ENCODE measurements at regions not wholly inside any gene's neighbourhood (a gene's known extent, or its start where the extent isn't known, plus 50 kb on each side); places are given as distances from the start of the nearest gene placed in this dataset.
"Not testable (repeated sequence)": the region's sequence is repeated elsewhere in the genome, so short reads cannot be mapped to it uniquely, and the experiment has no call there.

GRCh38 chr4:72875545-72875944, 194.0 kb downstream of the COX18 start:
- no peak overlapping the region for H3K27ac ChIP-seq (ENCODE audit: low read length)
- intact Hi-C loops (cut with DNase I) = no loop called here
- H3K9me3 ChIP-seq (ENCODE audit: control insufficient read depth, low read length) = no peaks in the 10 kb centered on the region
- 51% methylated on average over 5 of the region's 5 CpGs for WGBS
- no peaks in the 10 kb centered on the region for H3K27me3 ChIP-seq (ENCODE audit: control insufficient read depth, insufficient read depth)
- no peak overlapping the region for H3K4me3 ChIP-seq (ENCODE audit: low read length)
- no peak for ATAC-seq
- DNase-seq = no peak
- no peaks in the 10 kb centered on the region for H3K4me1 ChIP-seq (ENCODE audit: control insufficient read depth, insufficient read depth, low read length)

- H3K4me1 ChIP-seq (ENCODE audit: control insufficient read depth, insufficient read depth, low read length) = no peaks in the 10 kb centered on the region
- DNase-seq (no peak), ATAC-seq (no peak)
- intact Hi-C loops (cut with DNase I) = no loop called here
- H3K27me3 ChIP-seq (ENCODE audit: control insufficient read depth, insufficient read depth) = no peaks in the 10 kb centered on the region
- no peak overlapping the region for H3K4me3 ChIP-seq (ENCODE audit: low read length)
- H3K9me3 ChIP-seq (ENCODE audit: control insufficient read depth, low read length) = no peaks in the 10 kb centered on the region
- WGBS = 29% methylated on average over 1 of the region's 1 CpG
- H3K27ac ChIP-seq (ENCODE audit: low read length) = no peak overlapping the region
These were observed 194.4 kb downstream of the COX18 start for GRCh38 chr4:72875138-72875537.

- Histone ChIP-seq H3K27ac (ENCODE audit: low read length) (no peak overlapping the region), H3K4me1 (ENCODE audit: control insufficient read depth, insufficient read depth, low read length) (no peaks in the 10 kb centered on the region), H3K9me3 (ENCODE audit: control insufficient read depth, low read length) (no peaks in the 10 kb centered on the region), H3K4me3 (ENCODE audit: low read length) (no peak overlapping the region), H3K27me3 (ENCODE audit: control insufficient read depth, insufficient read depth) (no peaks in the 10 kb centered on the region)
- ATAC-seq (no peak), DNase-seq (no peak)
- intact Hi-C loops (cut with DNase I) = no loop called here
These were observed 204.6 kb downstream of the COX18 start for GRCh38 chr4:72864898-72865297.

GRCh38 chr4:72864277-72864676, 205.2 kb downstream of the COX18 start:
- not testable (repeated sequence) for ATAC-seq

GRCh38 chr4:72860766-72861165, 208.8 kb downstream of the COX18 start:
- Histone ChIP-seq H3K4me3 (ENCODE audit: low read length) (no peak overlapping the region), H3K27ac (ENCODE audit: low read length) (no peak overlapping the region), H3K9me3 (ENCODE audit: control insufficient read depth, low read length) (no peaks in the 10 kb centered on the region), H3K4me1 (ENCODE audit: control insufficient read depth, insufficient read depth, low read length) (no peaks in the 10 kb centered on the region), H3K27me3 (ENCODE audit: control insufficient read depth, insufficient read depth) (no peaks in the 10 kb centered on the region)
- DNase-seq (no peak), ATAC-seq (no peak)
- intact Hi-C loops (cut with DNase I) = no loop called here

More at GRCh38 chr4:72864277-72864676, 205.2 kb downstream of the COX18 start:
- 88% methylated on average over 1 of the region's 1 CpG for WGBS
- intact Hi-C loops (cut with DNase I); H3K27me3 ChIP-seq (ENCODE audit: control insufficient read depth, insufficient read depth); H3K27ac ChIP-seq (ENCODE audit: low read length); H3K9me3 ChIP-seq (ENCODE audit: control insufficient read depth, low read length); DNase-seq; H3K4me1 ChIP-seq (ENCODE audit: control insufficient read depth, insufficient read depth, low read length); H3K4me3 ChIP-seq (ENCODE audit: low read length): not testable (repeated sequence)

GRCh38 chr4:72858328-72858727, 211.2 kb downstream of the COX18 start:
- Histone ChIP-seq H3K9me3 (ENCODE audit: control insufficient read depth, low read length) (no peaks in the 10 kb centered on the region), H3K27me3 (ENCODE audit: control insufficient read depth, insufficient read depth) (no peaks in the 10 kb centered on the region), H3K27ac (ENCODE audit: low read length) (no peak overlapping the region), H3K4me3 (ENCODE audit: low read length) (no peak overlapping the region), H3K4me1 (ENCODE audit: control insufficient read depth, insufficient read depth, low read length) (no peaks in the 10 kb centered on the region)
- intact Hi-C loops (cut with DNase I) = no loop called here
- WGBS = 81% methylated on average over 4 of the region's 4 CpGs
- ATAC-seq (no peak), DNase-seq (no peak)

GRCh38 chr4:72857787-72858186, 211.7 kb downstream of the COX18 start:
- WGBS = 27% methylated on average over 2 of the region's 2 CpGs
- ATAC-seq = no peak

GRCh38 chr4:72857216-72857615, 212.3 kb downstream of the COX18 start:
- DNase-seq (no peak), ATAC-seq (no peak)
- Histone ChIP-seq H3K27me3 (ENCODE audit: control insufficient read depth, insufficient read depth) (no peaks in the 10 kb centered on the region), H3K9me3 (ENCODE audit: control insufficient read depth, low read length) (no peaks in the 10 kb centered on the region), H3K27ac (ENCODE audit: low read length) (no peak overlapping the region), H3K4me3 (ENCODE audit: low read length) (no peak overlapping the region), H3K4me1 (ENCODE audit: control insufficient read depth, insufficient read depth, low read length) (no peaks in the 10 kb centered on the region)
- intact Hi-C loops (cut with DNase I) = no loop called here
- WGBS = 77% methylated on average over 1 of the region's 1 CpG

More at GRCh38 chr4:72857787-72858186, 211.7 kb downstream of the COX18 start:
- no peaks in the 10 kb centered on the region for H3K9me3 ChIP-seq (ENCODE audit: control insufficient read depth, low read length)
- H3K4me1 ChIP-seq (ENCODE audit: control insufficient read depth, insufficient read depth, low read length) = no peaks in the 10 kb centered on the region
- H3K27ac ChIP-seq (ENCODE audit: low read length) = no peak overlapping the region
- DNase-seq = no peak
- intact Hi-C loops (cut with DNase I) = no loop called here
- H3K4me3 ChIP-seq (ENCODE audit: low read length) = no peak overlapping the region
- H3K27me3 ChIP-seq (ENCODE audit: control insufficient read depth, insufficient read depth) = no peaks in the 10 kb centered on the region

- peak in 1 of 3 donors; percentile 18 for DNase-seq
- ATAC-seq = no peak
- 54% methylated on average over 12 of the region's 12 CpGs for WGBS
- Histone ChIP-seq H3K9me3 (ENCODE audit: control insufficient read depth, low read length) (no peaks in the 10 kb centered on the region), H3K4me1 (ENCODE audit: control insufficient read depth, insufficient read depth, low read length) (no peaks in the 10 kb centered on the region), H3K4me3 (ENCODE audit: low read length) (no peak overlapping the region), H3K27me3 (ENCODE audit: control insufficient read depth, insufficient read depth) (no peaks in the 10 kb centered on the region), H3K27ac (ENCODE audit: low read length) (no peak overlapping the region)
- intact Hi-C loops (cut with DNase I) = no loop called here
These were observed 223.0 kb downstream of the COX18 start for GRCh38 chr4:72846280-72847111.

GRCh38 chr4:72843466-72843865, 226.1 kb downstream of the COX18 start:
- ATAC-seq = no peak

GRCh38 chr4:72842323-72842722, 227.2 kb downstream of the COX18 start:
- no peak overlapping the region for H3K4me3 ChIP-seq (ENCODE audit: low read length)
- DNase-seq (no peak), ATAC-seq (no peak)
- no peaks in the 10 kb centered on the region for H3K9me3 ChIP-seq (ENCODE audit: control insufficient read depth, low read length)
- H3K27me3 ChIP-seq (ENCODE audit: control insufficient read depth, insufficient read depth) = no peaks in the 10 kb centered on the region
- no peak overlapping the region for H3K27ac ChIP-seq (ENCODE audit: low read length)
- intact Hi-C loops (cut with DNase I) = no loop called here
- H3K4me1 ChIP-seq (ENCODE audit: control insufficient read depth, insufficient read depth, low read length) = no peaks in the 10 kb centered on the region

More at GRCh38 chr4:72843466-72843865, 226.1 kb downstream of the COX18 start:
- DNase-seq = no peak
- Histone ChIP-seq H3K27ac (ENCODE audit: low read length) (no peak overlapping the region), H3K9me3 (ENCODE audit: control insufficient read depth, low read length) (no peaks in the 10 kb centered on the region), H3K4me1 (ENCODE audit: control insufficient read depth, insufficient read depth, low read length) (no peaks in the 10 kb centered on the region), H3K4me3 (ENCODE audit: low read length) (no peak overlapping the region), H3K27me3 (ENCODE audit: control insufficient read depth, insufficient read depth) (no peaks in the 10 kb centered on the region)
- intact Hi-C loops (cut with DNase I) = no loop called here

- H3K9me3 ChIP-seq (ENCODE audit: control insufficient read depth, low read length); H3K27ac ChIP-seq (ENCODE audit: low read length); intact Hi-C loops (cut with DNase I); DNase-seq; H3K4me1 ChIP-seq (ENCODE audit: control insufficient read depth, insufficient read depth, low read length); H3K4me3 ChIP-seq (ENCODE audit: low read length); H3K27me3 ChIP-seq (ENCODE audit: control insufficient read depth, insufficient read depth); ATAC-seq: not testable (repeated sequence)
- WGBS = 60% methylated on average over 1 of the region's 1 CpG
These were observed 229.3 kb downstream of the COX18 start for GRCh38 chr4:72840166-72840565.
